Gastroesophageal sphincter (tissue), 4 donors: ENCODE measurements at regions not wholly inside any gene's neighbourhood (a gene's known extent, or its start where the extent isn't known, plus 50 kb on each side); places are given as distances from the start of the nearest gene placed in this dataset.

ENCODE experiments used
- ATAC-seq: fragments of 150-250 bp; one replicate; pipeline ENCODE4 v1.9.1; 2016; ENCODE audit warnings: mild to moderate bottlenecking, moderate library complexity
- H3K27ac ChIP-seq, 4 donors: fragments of 200-600 bp; sonication (generic) in 3 of 4; 1 replicate in 3 of 4; 2 replicates in 1 of 4; pipeline ENCODE4 v1.5.1; 2016 to 2019
- H3K27me3 ChIP-seq: fragments of 200-600 bp; sonication (generic); one replicate; pipeline ENCODE4 v1.5.1; 2019
- H3K36me3 ChIP-seq, 2 donors: fragments of 200-600 bp; sonication (generic); one replicate each; pipeline ENCODE4 v1.5.1; 2019; ENCODE audit warnings: control low read depth in 1 of 2
- H3K4me1 ChIP-seq, 3 donors: fragments of 200-600 bp; sonication (generic); 1 replicate in 2 of 3; 2 replicates in 1 of 3; pipeline ENCODE4 v1.5.1; 2016 to 2019; ENCODE audit warnings: control low read depth in 2 of 3
- H3K4me3 ChIP-seq, 2 donors: fragments of 200-600 bp; sonication (generic); one replicate each; pipeline ENCODE4 v1.5.1; 2019; ENCODE audit warnings: mild to moderate bottlenecking in 1 of 2, moderate library complexity in 1 of 2
- H3K9me3 ChIP-seq, 3 donors: fragments of 200-600 bp; sonication (generic); one replicate each; pipeline ENCODE4 v1.5.1; 2017 to 2019; ENCODE audit warnings: control low read depth in 2 of 3
- CTCF ChIP-seq, 4 experiments: fragments of 200-600 bp in 2 of 4; fragments of 450-650 bp in 2 of 4; sonication (generic) in 1 of 4; IDR thresholded peaks; one replicate each; pipeline ENCODE4 v1.5.1; 2017 to 2019; ENCODE audit warnings: antibody characterized with exemption in 4 of 4, mild to moderate bottlenecking in 2 of 4, moderate library complexity in 2 of 4
- EP300 ChIP-seq: sonication (generic); formaldehyde crosslinking; IDR thresholded peaks from one replicate; pipeline ENCODE4 v1.6.1; 2017; ENCODE audit warnings: antibody characterized with exemption, mild to moderate bottlenecking
- POLR2A ChIP-seq, 2 donors: fragments of 450-650 bp; IDR thresholded peaks; one replicate each; pipeline ENCODE4 v1.6.1; 2017; ENCODE audit warnings: antibody characterized with exemption in 2 of 2, mild to moderate bottlenecking in 2 of 2, moderate library complexity in 1 of 2
- POLR2AphosphoS5 ChIP-seq: sonication (generic); formaldehyde crosslinking; IDR thresholded peaks from one replicate; pipeline ENCODE4 v1.6.1; 2017; ENCODE audit warnings: antibody characterized with exemption
- WGBS, 2 donors: methylation state at CpG; one replicate each; pipeline ENCODE4 v1.1.5; 2018; ENCODE audit warnings: low coverage in 1 of 2; 5-methylcytosine and 5-hydroxymethylcytosine counted together

GRCh38 chr5:113900816-113901215 is 387.3 kb downstream of the YTHDC2 start:
- no peaks in the 10 kb centered on the region for H3K4me1 ChIP-seq
- WGBS, 2 donors: 70 to 100% methylated on average over 1 to 3 of the region's 3 CpGs
- H3K4me3 ChIP-seq: no peak overlapping the region
- no peaks in the 10 kb centered on the region for H3K27me3 ChIP-seq
- TF ChIP-seq POLR2AphosphoS5: no peak
- no peak for TF ChIP-seq CTCF (IDR thresholded peaks at IDR 0.05)
- TF ChIP-seq POLR2A (IDR thresholded peaks at IDR 0.05): no peak
- TF ChIP-seq EP300: no peak
- no peak for ATAC-seq
- no peaks in the 10 kb centered on the region for H3K36me3 ChIP-seq
- no peaks in the 10 kb centered on the region for H3K9me3 ChIP-seq
- H3K27ac ChIP-seq: no peak overlapping the region

- Histone ChIP-seq H3K27ac (no peak overlapping the region), H3K9me3 (no peaks in the 10 kb centered on the region), H3K36me3 (no peaks in the 10 kb centered on the region), H3K27me3 (no peaks in the 10 kb centered on the region), H3K4me1 (no peaks in the 10 kb centered on the region), H3K4me3 (no peak overlapping the region)
- TF ChIP-seq POLR2AphosphoS5 (no peak), POLR2A (IDR thresholded peaks at IDR 0.05) (no peak), EP300 (no peak), CTCF (IDR thresholded peaks at IDR 0.05) (no peak)
- 57 to 75% methylated on average over 1 of the region's 1 CpG for WGBS, 2 donors
- no peak for ATAC-seq
Observed at GRCh38 chr5:113901718-113902117, 388.2 kb downstream of the YTHDC2 start.

- no peaks in the 10 kb centered on the region for H3K4me1 ChIP-seq
- no peak overlapping the region for H3K27ac ChIP-seq
- H3K27me3 ChIP-seq: no peaks in the 10 kb centered on the region
- no peak for TF ChIP-seq POLR2AphosphoS5
- TF ChIP-seq CTCF (IDR thresholded peaks at IDR 0.05): no peak
- no peak for TF ChIP-seq EP300
- TF ChIP-seq POLR2A (IDR thresholded peaks at IDR 0.05): no peak
- no peak overlapping the region for H3K4me3 ChIP-seq
- no peaks in the 10 kb centered on the region for H3K9me3 ChIP-seq
- no peak for ATAC-seq
- 71 to 83% methylated on average over 1 to 2 of the region's 2 CpGs for WGBS, 2 donors
- no peaks in the 10 kb centered on the region for H3K36me3 ChIP-seq
Observed at GRCh38 chr5:113902917-113903660, 389.6 kb downstream of the YTHDC2 start.

GRCh38 chr5:113909782-113910181 is 396.3 kb downstream of the YTHDC2 start:
- Histone ChIP-seq H3K27ac (no peak overlapping the region), H3K36me3 (no peaks in the 10 kb centered on the region), H3K27me3 (no peaks in the 10 kb centered on the region), H3K4me1 (no peaks in the 10 kb centered on the region), H3K4me3 (no peak overlapping the region), H3K9me3 (no peaks in the 10 kb centered on the region)
- 25 to 44% methylated on average over 2 to 5 of the region's 6 CpGs for WGBS, 2 donors
- no peak for TF ChIP-seq POLR2AphosphoS5
- TF ChIP-seq EP300: no peak
- TF ChIP-seq CTCF (IDR thresholded peaks at IDR 0.05): no peak
- TF ChIP-seq POLR2A (IDR thresholded peaks at IDR 0.05): no peak
- ATAC-seq: no peak

- no peaks in the 10 kb centered on the region for H3K4me1 ChIP-seq
- H3K36me3 ChIP-seq: no peaks in the 10 kb centered on the region
- H3K4me3 ChIP-seq: no peak overlapping the region
- H3K27ac ChIP-seq: no peak overlapping the region
- no peak for ATAC-seq
- TF ChIP-seq CTCF (IDR thresholded peaks at IDR 0.05) (no peak), EP300 (no peak), POLR2AphosphoS5 (no peak), POLR2A (IDR thresholded peaks at IDR 0.05) (no peak)
- no peaks in the 10 kb centered on the region for H3K9me3 ChIP-seq
- 29 to 50% methylated on average over 2 of the region's 2 CpGs for WGBS, 2 donors
- no peaks in the 10 kb centered on the region for H3K27me3 ChIP-seq
Observed at GRCh38 chr5:113917997-113918396, 404.5 kb downstream of the YTHDC2 start.
